OCI-LY3 (cell line): ENCODE measurements at regions not wholly inside any gene's neighbourhood (a gene's known extent, or its start where the extent isn't known, plus 50 kb on each side); places are given as distances from the start of the nearest gene placed in this dataset.

Experiments used
- EZH2phosphoT487 ChIP-seq: fragments of 200-600 bp; shearing (Covaris generic); IDR thresholded peaks from 2 replicates; pipeline ENCODE4 v1.6.1; 2018; ENCODE audit warnings: antibody characterized with exemption, mixed run types, low read depth
- TF ChIP-seq, protein P1 (sequence below): fragments of 200-600, 300-600 bp; sonication (generic); IDR thresholded peaks from 2 replicates; pipeline ENCODE4 v1.5.1; 2014; ENCODE audit warnings: antibody characterized with exemption, low read length, low read depth

DNA sequence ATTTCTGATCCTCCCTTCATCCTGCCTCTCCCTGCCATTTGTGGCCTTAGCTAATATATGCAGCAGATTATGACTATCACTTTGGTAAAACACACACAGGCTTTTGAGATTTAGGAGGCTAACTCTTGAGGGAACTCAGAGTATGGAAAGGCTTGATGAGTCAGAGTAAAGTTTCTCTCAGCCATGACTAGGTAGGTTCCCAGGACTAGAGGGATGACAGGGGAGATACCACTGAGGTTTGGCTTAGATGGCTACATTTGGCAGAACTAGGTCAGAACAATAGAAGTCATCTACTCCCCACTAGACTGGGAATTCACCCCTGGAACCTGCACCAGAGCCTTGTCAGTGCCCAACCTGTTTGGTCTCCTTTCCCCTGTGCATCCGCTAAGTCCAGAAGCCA, 585.7 kb downstream of the TLL1 start:
- TF ChIP-seq, protein P1, sequence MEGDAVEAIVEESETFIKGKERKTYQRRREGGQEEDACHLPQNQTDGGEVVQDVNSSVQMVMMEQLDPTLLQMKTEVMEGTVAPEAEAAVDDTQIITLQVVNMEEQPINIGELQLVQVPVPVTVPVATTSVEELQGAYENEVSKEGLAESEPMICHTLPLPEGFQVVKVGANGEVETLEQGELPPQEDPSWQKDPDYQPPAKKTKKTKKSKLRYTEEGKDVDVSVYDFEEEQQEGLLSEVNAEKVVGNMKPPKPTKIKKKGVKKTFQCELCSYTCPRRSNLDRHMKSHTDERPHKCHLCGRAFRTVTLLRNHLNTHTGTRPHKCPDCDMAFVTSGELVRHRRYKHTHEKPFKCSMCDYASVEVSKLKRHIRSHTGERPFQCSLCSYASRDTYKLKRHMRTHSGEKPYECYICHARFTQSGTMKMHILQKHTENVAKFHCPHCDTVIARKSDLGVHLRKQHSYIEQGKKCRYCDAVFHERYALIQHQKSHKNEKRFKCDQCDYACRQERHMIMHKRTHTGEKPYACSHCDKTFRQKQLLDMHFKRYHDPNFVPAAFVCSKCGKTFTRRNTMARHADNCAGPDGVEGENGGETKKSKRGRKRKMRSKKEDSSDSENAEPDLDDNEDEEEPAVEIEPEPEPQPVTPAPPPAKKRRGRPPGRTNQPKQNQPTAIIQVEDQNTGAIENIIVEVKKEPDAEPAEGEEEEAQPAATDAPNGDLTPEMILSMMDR: no peak
- TF ChIP-seq EZH2phosphoT487: no peak
